Activated CD8-positive, alpha-beta memory T cell treated with anti-CD3 and anti-CD28 coated beads for 36 hours (primary cell): ENCODE measurements at regions not wholly inside any gene's neighbourhood (a gene's known extent, or its start where the extent isn't known, plus 50 kb on each side); places are given as distances from the start of the nearest gene placed in this dataset.

Experiments used
- CTCF ChIA-PET: fragments of 350-600 bp; sonication (Branson Sonifier 250); formaldehyde crosslinking; loops from one replicate; lab custom pipeline; 2021; ENCODE audit warnings: antibody characterized with exemption; lab: Charles Lee
- POLR2A ChIA-PET: fragments of 350-600 bp; sonication (Branson Sonifier 250); formaldehyde crosslinking; loops from one replicate; lab custom pipeline; 2021; ENCODE audit warnings: antibody characterized with exemption; lab: Charles Lee

DNA sequence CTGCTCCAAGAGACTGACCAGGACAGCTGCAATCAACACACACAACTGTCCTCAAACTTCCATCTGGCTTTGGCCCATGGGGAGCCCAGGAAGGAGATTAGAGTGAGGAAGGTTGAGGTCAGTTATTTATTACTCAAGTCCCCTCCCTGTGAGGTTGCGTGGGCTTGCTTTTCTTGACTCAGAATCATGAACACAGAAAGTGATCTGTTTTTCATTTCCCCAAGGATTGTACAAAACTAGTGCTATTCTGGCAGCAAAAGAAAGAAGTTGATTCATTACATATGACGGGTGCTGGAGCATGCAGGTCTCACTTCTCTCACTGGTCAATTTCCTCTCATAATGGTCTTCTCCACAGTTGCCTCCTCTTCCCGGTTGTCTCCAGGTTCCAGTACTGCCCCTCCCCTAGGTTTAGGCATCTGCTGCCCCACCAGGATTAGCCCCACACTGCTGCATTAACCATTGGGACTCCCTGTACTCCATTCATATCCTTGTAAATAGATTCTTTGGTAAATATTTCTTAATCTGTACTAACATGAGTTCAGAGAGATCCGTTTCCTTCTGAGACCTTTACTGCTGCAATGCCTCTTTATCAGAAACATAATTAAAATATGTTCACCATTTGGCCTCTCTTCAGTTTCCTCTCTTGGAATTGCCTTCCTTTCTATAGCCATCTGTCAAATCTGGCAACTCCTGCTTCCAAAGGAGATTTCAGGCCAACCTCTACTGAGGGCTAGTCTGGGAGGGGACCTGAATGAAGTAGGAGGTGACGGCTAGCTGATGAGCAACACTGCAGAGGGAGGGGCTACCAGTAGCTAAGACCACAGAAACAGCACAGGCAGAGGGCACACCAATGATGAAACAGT lies 888.8 kb downstream of the QKI start:
- POLR2A ChIA-PET: no interaction called here
- CTCF ChIA-PET: no interaction called here

DNA sequence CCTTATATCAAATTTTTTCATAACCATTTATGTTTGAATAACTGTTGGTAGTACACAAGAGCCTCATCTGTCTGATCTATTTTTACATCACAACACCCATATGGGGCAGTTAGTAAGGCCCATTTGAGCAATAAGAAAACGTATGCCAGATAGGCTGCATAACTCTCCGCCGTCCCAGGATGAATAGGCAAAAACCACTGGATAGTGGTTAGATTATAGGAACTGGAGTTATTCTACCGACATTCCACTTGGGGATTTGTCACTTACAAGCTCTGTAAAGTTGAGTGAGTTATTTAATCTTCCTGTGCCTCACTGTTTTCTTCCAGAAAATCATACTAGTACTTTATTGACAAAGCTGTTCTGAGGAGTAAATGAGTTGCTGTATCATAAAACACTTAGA lies 881.9 kb downstream of the QKI start:
- CTCF ChIA-PET: no interaction called here
- POLR2A ChIA-PET: no interaction called here

- CTCF ChIA-PET: no interaction called here
- POLR2A ChIA-PET: no interaction called here
These were observed 879.7 kb downstream of the QKI start for GRCh38 chr6:164294047-164294784.

GRCh38 chr6:164291224-164291623 lies 876.7 kb downstream of the QKI start:
- POLR2A ChIA-PET: no interaction called here
- CTCF ChIA-PET: no interaction called here

DNA sequence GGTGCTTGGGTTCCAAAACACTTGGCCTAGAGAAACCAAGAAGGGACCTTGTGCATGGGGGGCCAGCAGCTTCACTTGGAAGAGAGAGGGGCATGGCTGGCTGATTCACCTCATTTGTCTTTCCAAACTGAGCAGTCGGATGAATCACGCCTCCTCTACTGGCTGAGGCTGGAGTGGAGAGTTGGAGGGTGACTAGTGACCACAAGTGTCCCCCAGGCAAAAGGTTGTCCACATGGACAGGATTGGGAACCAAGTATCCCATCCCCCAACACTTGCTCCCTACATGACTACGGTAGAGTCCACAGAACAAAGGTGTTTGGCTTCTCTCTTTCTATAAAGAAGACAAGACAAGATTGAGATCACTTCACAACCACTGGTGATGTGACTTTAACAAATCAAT lies 875.6 kb downstream of the QKI start:
- ChIA-PET POLR2A (no interaction called here), CTCF (no interaction called here)

DNA sequence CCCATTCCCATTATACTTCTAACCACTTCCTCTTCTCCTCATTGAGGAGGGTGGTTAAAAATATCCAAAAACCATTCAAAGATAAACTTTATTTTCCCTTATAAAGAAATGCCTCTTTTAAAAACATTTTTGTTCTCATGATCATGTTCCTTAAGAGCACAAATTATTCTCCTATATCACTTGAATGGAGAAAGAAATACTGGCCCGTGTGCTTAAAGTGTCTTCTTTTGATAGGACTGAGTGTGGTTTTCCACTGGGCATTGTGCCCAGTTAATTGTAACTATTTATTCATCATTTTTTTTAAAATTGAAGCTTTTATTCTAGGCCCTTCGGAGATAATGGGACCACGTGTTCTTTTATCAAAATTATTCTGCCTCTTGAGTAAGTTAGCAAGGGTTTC lies 871.5 kb downstream of the QKI start:
- POLR2A ChIA-PET: no interaction called here
- CTCF ChIA-PET: no interaction called here

DNA sequence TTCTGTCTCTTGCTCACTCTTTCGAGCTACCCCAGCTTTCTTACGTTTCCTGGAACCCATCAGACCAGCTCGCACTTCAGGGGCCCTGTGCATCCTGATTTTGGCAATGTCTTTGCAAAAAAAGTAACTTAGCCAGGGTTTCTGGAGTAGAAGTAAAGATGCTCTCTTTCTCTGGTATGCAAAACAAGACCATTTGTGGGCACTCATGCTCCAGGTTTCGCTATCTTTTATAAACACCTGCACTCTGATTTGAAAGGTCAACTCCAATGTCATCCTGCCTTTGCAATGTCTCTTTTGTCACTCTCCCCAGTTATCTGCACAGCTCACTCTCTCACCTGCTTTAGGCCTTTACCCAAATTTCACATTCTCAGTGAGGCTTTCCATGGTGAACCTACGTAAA lies 869.1 kb downstream of the QKI start:
- CTCF ChIA-PET: no interaction called here
- POLR2A ChIA-PET: no interaction called here

- CTCF ChIA-PET: no interaction called here
These were observed 861.7 kb downstream of the QKI start for GRCh38 chr6:164276211-164276610.

GRCh38 chr6:164275773-164276172 lies 861.3 kb downstream of the QKI start:
- CTCF ChIA-PET: no interaction called here
- POLR2A ChIA-PET: no interaction called here

More at GRCh38 chr6:164276211-164276610, 861.7 kb downstream of the QKI start:
- POLR2A ChIA-PET: no interaction called here

DNA sequence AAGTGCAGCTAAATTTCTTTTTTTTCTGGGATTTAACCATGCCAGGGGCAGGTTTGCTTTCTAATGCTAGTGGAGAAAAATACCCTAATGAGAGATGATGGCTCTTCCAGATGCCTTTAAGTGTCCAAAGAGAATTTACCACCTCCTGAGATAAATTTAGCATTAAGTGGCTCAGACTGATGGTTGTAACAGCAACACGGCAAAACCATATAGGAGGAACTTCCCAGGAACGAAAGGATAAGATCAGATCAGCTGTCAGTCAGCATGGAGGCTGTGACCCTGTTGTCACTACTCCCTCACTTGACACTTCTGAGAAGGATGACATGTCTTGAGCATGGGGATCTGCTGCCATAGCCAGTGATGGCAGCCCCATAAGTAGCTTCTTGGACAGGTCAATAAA lies 860.0 kb downstream of the QKI start:
- ChIA-PET CTCF (no interaction called here), POLR2A (no interaction called here)

GRCh38 chr6:164273491-164273890 lies 859.0 kb downstream of the QKI start:
- POLR2A ChIA-PET: no interaction called here
- CTCF ChIA-PET: no interaction called here

- POLR2A ChIA-PET: no interaction called here
- CTCF ChIA-PET: no interaction called here
These were observed 852.3 kb downstream of the QKI start for GRCh38 chr6:164266851-164267250.

GRCh38 chr6:164262348-164262747 lies 847.8 kb downstream of the QKI start:
- CTCF ChIA-PET: no interaction called here
- POLR2A ChIA-PET: no interaction called here

DNA sequence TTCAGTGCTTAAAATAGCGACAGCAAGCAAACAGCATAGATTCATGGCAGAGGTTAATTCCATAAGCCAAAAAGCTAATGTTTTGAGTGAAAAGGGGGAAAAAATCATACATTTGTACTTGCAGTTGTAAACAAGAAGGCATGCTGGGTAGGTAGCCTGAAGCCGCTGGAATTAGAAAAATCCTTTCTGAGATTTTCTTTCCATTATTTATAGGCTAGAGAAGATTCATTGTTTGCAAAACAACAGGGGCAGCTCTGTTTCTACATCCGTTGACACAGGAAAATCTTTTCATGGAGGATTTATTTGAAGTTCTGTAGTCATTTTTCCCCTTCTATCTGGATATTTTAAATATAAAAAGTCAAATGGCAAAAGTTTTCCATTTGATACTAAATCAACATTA lies 843.9 kb downstream of the QKI start:
- ChIA-PET POLR2A (no interaction called here), CTCF (no interaction called here)

DNA sequence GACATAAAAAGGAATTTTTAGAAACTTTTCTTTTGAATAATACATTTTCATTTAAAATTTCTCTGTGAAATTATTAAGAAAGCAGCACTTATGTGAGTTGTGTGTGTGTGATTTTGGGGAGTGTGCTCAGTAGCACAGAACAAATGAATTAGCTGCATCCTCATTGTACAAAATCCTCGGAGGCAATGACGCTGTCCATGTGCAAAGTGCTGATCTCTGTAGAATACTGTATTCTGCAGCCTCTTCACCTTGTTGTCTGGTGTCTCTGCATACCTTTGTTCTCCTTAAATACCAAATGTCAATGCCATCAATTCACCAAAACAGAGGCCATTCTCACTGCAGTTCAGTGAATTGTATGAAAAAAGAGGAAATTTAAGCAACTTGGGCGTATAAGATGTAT lies 838.4 kb downstream of the QKI start:
- ChIA-PET POLR2A (no interaction called here), CTCF (no interaction called here)

DNA sequence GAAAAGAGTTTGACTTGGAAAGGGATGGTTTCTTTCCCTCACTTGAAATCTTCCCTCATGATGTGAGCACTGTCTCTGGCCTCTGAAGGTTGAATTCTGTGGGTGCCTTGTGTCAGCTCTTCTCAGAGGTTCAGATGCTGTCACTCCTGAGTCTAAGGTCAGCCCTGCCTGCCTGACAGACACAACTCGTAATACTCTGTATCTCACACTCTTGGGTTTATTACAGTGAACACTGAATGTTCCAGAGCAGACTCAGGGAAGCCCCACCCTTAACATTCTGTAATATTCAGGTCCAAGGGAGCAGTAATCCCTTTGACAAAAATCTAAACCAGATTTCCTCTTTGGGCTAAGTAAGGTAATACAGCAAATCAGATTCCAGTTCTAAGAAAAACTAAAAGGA lies 837.8 kb downstream of the QKI start:
- CTCF ChIA-PET: no interaction called here
- POLR2A ChIA-PET: no interaction called here

DNA sequence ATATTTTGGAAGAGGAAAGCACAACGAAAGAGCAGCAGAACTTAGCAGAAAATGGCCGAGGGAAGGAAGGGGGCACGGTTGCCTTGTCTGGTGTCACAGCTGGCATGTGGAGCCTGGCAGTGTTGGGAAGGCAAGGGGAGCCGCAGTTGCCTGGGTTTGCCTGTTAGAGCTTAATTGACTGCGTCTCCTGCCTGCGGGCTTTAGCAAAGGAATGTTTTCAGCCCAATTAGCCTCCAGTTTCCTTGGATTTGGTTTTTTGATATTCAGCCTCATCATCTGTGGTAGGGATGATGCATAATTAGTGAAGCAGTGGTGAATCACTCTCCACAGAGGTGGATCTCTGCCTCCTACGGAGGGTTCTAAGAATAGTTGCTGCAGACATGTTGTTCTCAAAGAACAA lies 832.6 kb downstream of the QKI start:
- POLR2A ChIA-PET: no interaction called here
- CTCF ChIA-PET: no interaction called here

DNA sequence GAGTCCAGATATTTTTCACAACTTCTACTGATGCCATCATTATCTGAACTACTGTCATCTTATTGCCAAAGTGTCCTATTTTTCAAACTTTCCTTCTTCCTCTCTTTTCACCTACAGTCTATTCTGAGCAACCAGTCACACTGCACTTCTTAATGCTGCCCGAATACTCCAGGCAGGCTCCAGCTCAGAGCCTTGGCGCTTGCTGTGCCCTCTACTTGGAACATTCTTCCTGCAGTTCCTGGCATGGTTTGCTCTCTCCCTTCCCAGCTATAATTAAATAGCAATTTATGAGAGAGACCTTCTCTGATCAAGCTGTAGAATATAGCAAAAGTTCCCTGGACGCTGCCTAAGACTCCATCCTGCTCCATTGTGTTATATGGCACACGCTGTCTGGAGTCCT lies 831.6 kb downstream of the QKI start:
- POLR2A ChIA-PET: no interaction called here
- CTCF ChIA-PET: no interaction called here

- POLR2A ChIA-PET: no interaction called here
These were observed 829.4 kb downstream of the QKI start for GRCh38 chr6:164243949-164244348.

GRCh38 chr6:164243012-164243610 lies 828.6 kb downstream of the QKI start:
- CTCF ChIA-PET: no interaction called here
- POLR2A ChIA-PET: no interaction called here

More at GRCh38 chr6:164243949-164244348, 829.4 kb downstream of the QKI start:
- CTCF ChIA-PET: no interaction called here

DNA sequence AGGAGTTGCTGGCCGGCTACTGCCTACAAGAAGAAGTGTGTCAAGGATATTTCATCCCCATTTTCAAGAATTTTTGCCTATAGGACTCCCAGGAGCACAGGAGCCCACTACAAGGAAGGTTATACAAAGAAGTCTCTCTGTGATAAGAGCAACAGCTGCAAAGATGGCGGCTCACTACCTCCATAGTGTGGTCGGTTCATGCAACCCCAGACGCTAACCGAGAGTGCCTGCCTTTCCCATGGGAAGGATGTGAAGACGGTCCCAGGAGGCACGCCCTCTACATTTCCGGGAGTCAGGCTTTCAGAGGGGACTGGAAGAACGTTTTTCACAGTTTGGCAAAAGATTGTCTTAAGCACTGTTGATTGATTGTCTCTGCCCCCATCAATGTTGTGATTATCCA lies 816.3 kb downstream of the QKI start:
- ChIA-PET CTCF (no interaction called here), POLR2A (no interaction called here)
